ENCODE measurements at regions not wholly inside any gene's neighbourhood (a gene's known extent, or its start where the extent isn't known, plus 50 kb on each side); places are given as distances from the start of the nearest gene placed in this dataset.

DNA sequence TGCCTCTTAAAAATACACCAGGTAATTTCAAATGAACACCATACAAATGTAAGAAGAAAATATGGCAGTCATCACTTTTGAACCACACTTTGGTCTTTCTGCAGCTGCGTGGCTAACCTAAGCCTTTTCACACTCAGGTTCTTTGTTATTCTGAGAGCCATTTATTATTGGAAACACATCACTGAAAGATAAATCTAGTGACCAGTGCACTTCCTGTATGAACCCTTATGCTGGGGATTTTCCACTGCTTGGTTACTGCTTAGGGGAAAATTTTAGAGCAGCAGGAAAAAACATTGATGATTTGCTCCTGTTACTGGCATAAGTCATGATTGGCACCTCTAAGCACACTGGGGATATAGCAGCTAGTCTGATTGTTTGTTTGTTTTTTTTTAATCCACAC, 58.6 kb upstream of the RANBP3L start:
- intact Hi-C loops (cut with micrococcal nuclease), result no loop called here
- H4K20me1 ChIP-seq (ENCODE audit: insufficient read depth, low read length), result no peaks in the 10 kb centered on the region
- Mint-ChIP-seq H3K4me3 (no peak overlapping the region), H3K27ac (no peak overlapping the region), H3K27me3 (ENCODE audit: low read depth in 3 of 3) (no peaks in the 10 kb centered on the region), H3K36me3 (no peaks in the 10 kb centered on the region), H3K9me3 (no peaks in the 10 kb centered on the region), H3K4me1 (no peaks in the 10 kb centered on the region)
- H3K4me1 ChIP-seq (ENCODE audit: control insufficient read depth in 1 of 2, insufficient read depth in 2 of 2, low read length in 2 of 2), result no peaks in the 10 kb centered on the region
- 80% methylated on average over 1 of the region's 1 CpG for WGBS (ENCODE audit: insufficient coverage)
- no peaks in the 10 kb centered on the region for H3K27me3 ChIP-seq (ENCODE audit: control insufficient read depth in 2 of 2, insufficient read depth in 2 of 2, low read length in 2 of 2)
- H3K9me3 ChIP-seq (replicated peaks in 1 of 2; ENCODE audit: control insufficient read depth in 1 of 2, insufficient read depth in 1 of 2, low read length in 2 of 2), result no peaks in the 10 kb centered on the region
- H3K4me2 ChIP-seq (replicated peaks; ENCODE audit: extremely low read depth, low read length, poor library complexity, severe bottlenecking), result no peak overlapping the region
- no peaks in the 10 kb centered on the region for H3K36me3 ChIP-seq (replicated peaks in 1 of 2; ENCODE audit: control insufficient read depth in 1 of 2, insufficient read depth in 2 of 2, low read length in 2 of 2)
- no peak for DNase-seq
- no peaks in the 10 kb centered on the region for H3K79me2 ChIP-seq (ENCODE audit: insufficient read depth, low read length)
- no peak overlapping the region for H3K27ac ChIP-seq (ENCODE audit: low read depth in 1 of 2, low read length in 2 of 2)
- no peak overlapping the region for H3K4me3 ChIP-seq (replicated peaks in 1 of 3; ENCODE audit: low read depth in 2 of 3, low read length in 3 of 3)
- TF ChIP-seq, protein P1, sequence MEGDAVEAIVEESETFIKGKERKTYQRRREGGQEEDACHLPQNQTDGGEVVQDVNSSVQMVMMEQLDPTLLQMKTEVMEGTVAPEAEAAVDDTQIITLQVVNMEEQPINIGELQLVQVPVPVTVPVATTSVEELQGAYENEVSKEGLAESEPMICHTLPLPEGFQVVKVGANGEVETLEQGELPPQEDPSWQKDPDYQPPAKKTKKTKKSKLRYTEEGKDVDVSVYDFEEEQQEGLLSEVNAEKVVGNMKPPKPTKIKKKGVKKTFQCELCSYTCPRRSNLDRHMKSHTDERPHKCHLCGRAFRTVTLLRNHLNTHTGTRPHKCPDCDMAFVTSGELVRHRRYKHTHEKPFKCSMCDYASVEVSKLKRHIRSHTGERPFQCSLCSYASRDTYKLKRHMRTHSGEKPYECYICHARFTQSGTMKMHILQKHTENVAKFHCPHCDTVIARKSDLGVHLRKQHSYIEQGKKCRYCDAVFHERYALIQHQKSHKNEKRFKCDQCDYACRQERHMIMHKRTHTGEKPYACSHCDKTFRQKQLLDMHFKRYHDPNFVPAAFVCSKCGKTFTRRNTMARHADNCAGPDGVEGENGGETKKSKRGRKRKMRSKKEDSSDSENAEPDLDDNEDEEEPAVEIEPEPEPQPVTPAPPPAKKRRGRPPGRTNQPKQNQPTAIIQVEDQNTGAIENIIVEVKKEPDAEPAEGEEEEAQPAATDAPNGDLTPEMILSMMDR (IDR thresholded peaks at IDR 0.05), result no peak
- H2AFZ ChIP-seq (ENCODE audit: insufficient read depth, low read depth, low read length, poor library complexity, severe bottlenecking), result no peak overlapping the region
- no peak overlapping the region for H3K9ac ChIP-seq (ENCODE audit: insufficient read depth, low read length, poor library complexity, severe bottlenecking)

DNA sequence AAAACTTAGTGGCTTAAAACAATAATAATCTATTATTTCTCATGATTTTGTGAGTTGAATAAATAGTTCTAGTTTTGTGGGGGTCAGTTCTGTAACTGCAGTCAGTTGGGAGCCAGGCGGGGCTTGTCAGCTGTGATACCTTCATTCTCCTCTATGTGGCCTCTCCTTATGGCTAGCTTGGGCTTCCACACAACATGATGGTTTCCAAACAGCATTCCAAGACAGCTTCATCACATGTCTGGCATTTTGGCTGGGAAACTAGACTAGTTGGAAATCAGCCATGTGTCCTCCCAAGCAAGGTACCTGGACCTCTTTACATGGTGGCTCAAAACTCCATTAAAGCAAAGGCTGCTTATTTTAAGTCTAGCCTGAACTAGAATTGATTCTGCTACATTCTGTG, 61.4 kb upstream of the RANBP3L start:
- WGBS (ENCODE audit: insufficient coverage), result no CpG with 5 or more reads among the region's 1 CpG
- no peak overlapping the region for H2AFZ ChIP-seq (ENCODE audit: insufficient read depth, low read depth, low read length, poor library complexity, severe bottlenecking)
- Mint-ChIP-seq H3K4me1 (no peaks in the 10 kb centered on the region), H3K27ac (no peak overlapping the region), H3K36me3 (no peaks in the 10 kb centered on the region), H3K4me3 (no peak overlapping the region), H3K9me3 (no peaks in the 10 kb centered on the region), H3K27me3 (ENCODE audit: low read depth in 3 of 3) (no peaks in the 10 kb centered on the region)
- no peaks in the 10 kb centered on the region for H3K9me3 ChIP-seq (replicated peaks in 1 of 2; ENCODE audit: control insufficient read depth in 1 of 2, insufficient read depth in 1 of 2, low read length in 2 of 2)
- no peaks in the 10 kb centered on the region for H4K20me1 ChIP-seq (ENCODE audit: insufficient read depth, low read length)
- H3K9ac ChIP-seq (ENCODE audit: insufficient read depth, low read length, poor library complexity, severe bottlenecking), result no peak overlapping the region
- H3K27ac ChIP-seq (ENCODE audit: low read depth in 1 of 2, low read length in 2 of 2), result no peak overlapping the region
- no peaks in the 10 kb centered on the region for H3K27me3 ChIP-seq (ENCODE audit: control insufficient read depth in 2 of 2, insufficient read depth in 2 of 2, low read length in 2 of 2)
- H3K4me2 ChIP-seq (replicated peaks; ENCODE audit: extremely low read depth, low read length, poor library complexity, severe bottlenecking), result no peak overlapping the region
- no peak for DNase-seq
- H3K36me3 ChIP-seq (replicated peaks in 1 of 2; ENCODE audit: control insufficient read depth in 1 of 2, insufficient read depth in 2 of 2, low read length in 2 of 2), result no peaks in the 10 kb centered on the region
- no peaks in the 10 kb centered on the region for H3K4me1 ChIP-seq (ENCODE audit: control insufficient read depth in 1 of 2, insufficient read depth in 2 of 2, low read length in 2 of 2)
- intact Hi-C loops (cut with micrococcal nuclease), result no loop called here
- no peak overlapping the region for H3K4me3 ChIP-seq (replicated peaks in 1 of 3; ENCODE audit: low read depth in 2 of 3, low read length in 3 of 3)
- TF ChIP-seq, protein P1 (IDR thresholded peaks at IDR 0.05), result no peak
- H3K79me2 ChIP-seq (ENCODE audit: insufficient read depth, low read length), result no peaks in the 10 kb centered on the region
